ENCODE measurements at regions not wholly inside any gene's neighbourhood (a gene's known extent, or its start where the extent isn't known, plus 50 kb on each side); places are given as distances from the start of the nearest gene placed in this dataset.

DNA sequence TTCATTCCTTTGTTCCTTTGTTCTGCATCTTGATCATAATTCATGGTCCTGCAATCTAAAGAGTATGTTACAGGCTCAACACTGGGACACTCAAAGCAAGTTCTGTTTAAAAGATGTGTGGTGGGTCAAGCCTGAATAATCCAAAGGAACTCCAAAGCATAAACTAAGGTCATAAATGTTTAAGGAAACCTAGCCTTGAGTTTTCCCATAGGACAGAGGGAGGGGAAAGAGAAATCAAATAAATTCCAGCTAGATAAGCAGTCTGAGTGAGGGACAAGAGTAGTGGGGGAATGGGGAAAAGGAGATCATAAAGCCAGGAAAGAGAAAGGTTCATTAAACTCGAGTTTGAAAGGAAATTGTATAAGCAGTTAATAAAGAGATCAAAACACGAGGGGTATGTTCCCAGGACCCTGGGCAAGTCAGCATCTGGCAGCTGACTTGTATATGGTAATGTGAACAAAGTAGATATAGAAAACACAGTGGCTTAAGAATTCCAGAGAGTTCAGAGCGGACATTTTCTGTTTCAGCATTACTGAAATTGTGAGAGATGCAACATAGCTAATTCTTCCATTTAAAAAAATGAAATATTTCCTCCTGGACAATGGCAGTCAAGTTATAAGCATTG lies 125.8 kb upstream of the EDNRA start:
- H4K20me1 ChIP-seq (ENCODE audit: insufficient read depth, poor library complexity, severe bottlenecking) = no peaks in the 10 kb centered on the region
- no peaks in the 10 kb centered on the region for H3K9me2 ChIP-seq (replicated peaks; ENCODE audit: insufficient read depth)
- no peak for DNase-seq (ENCODE audit: low spot score)
- no peak for TF ChIP-seq EZH2phosphoT487 (IDR thresholded peaks at IDR 0.05; ENCODE audit: low read depth, severe bottlenecking, unreplicated experiment)
- TF ChIP-seq, protein P1, sequence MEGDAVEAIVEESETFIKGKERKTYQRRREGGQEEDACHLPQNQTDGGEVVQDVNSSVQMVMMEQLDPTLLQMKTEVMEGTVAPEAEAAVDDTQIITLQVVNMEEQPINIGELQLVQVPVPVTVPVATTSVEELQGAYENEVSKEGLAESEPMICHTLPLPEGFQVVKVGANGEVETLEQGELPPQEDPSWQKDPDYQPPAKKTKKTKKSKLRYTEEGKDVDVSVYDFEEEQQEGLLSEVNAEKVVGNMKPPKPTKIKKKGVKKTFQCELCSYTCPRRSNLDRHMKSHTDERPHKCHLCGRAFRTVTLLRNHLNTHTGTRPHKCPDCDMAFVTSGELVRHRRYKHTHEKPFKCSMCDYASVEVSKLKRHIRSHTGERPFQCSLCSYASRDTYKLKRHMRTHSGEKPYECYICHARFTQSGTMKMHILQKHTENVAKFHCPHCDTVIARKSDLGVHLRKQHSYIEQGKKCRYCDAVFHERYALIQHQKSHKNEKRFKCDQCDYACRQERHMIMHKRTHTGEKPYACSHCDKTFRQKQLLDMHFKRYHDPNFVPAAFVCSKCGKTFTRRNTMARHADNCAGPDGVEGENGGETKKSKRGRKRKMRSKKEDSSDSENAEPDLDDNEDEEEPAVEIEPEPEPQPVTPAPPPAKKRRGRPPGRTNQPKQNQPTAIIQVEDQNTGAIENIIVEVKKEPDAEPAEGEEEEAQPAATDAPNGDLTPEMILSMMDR (IDR thresholded peaks at IDR 0.05; ENCODE audit: poor library complexity) = no peak
- no peak overlapping the region for H2AFZ ChIP-seq
- no peaks in the 10 kb centered on the region for H3K9me3 ChIP-seq (ENCODE audit: low read depth)
- WGBS (ENCODE audit: low lambda C conversion rate, missing lambda C conversion rate) = 50% methylated on average over 3 of the region's 3 CpGs
- H3K36me3 ChIP-seq (replicated peaks; ENCODE audit: insufficient read depth, low read depth) = no peaks in the 10 kb centered on the region
- H3K79me2 ChIP-seq = no peaks in the 10 kb centered on the region
- peaks cover 13% of the 10 kb centered on the region for H3K4me1 ChIP-seq (ENCODE audit: insufficient read depth)
- H3K27me3 ChIP-seq = no peaks in the 10 kb centered on the region
- peak overlapping the region; percentile 22 for H3K27ac ChIP-seq
- no peak overlapping the region for H3K4me2 ChIP-seq
- no peak overlapping the region for H3K4me3 ChIP-seq

DNA sequence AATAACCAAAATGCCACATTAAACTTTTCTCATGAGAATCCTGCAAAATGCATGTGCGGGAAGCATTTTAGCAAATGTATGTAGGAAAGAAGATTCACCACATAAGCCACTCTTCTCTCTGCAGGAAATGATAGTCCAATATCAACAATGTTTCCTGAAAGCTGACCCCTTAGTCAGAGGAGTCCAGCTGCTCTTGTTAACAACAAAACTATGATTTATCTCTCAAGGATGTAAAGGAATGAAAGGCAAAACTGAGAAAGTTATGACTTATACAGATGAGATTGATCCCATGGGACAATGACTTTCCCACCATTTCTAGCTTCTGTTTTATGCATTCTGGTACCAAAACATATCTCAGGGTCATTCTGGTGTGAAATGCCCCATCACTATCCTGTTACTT lies 125.0 kb upstream of the EDNRA start:
- Histone ChIP-seq H3K9me2 (replicated peaks; ENCODE audit: insufficient read depth) (no peaks in the 10 kb centered on the region), H4K20me1 (ENCODE audit: insufficient read depth, poor library complexity, severe bottlenecking) (no peaks in the 10 kb centered on the region), H2AFZ (no peak overlapping the region), H3K27ac (peak overlapping the region; percentile 22), H3K36me3 (replicated peaks; ENCODE audit: insufficient read depth, low read depth) (no peaks in the 10 kb centered on the region), H3K27me3 (no peaks in the 10 kb centered on the region), H3K4me3 (no peak overlapping the region), H3K9me3 (ENCODE audit: low read depth) (no peaks in the 10 kb centered on the region), H3K79me2 (no peaks in the 10 kb centered on the region), H3K4me2 (no peak overlapping the region), H3K4me1 (ENCODE audit: insufficient read depth) (peaks cover 16% of the 10 kb centered on the region)
- TF ChIP-seq EZH2 (IDR thresholded peaks at IDR 0.05; ENCODE audit: borderline replicate concordance) = no peak
- TF ChIP-seq, protein P1 (IDR thresholded peaks at IDR 0.05; ENCODE audit: poor library complexity) = no peak
- no peak for TF ChIP-seq EZH2phosphoT487 (IDR thresholded peaks at IDR 0.05; ENCODE audit: low read depth, severe bottlenecking, unreplicated experiment)
- 90% methylated on average over 1 of the region's 1 CpG for WGBS (ENCODE audit: low lambda C conversion rate, missing lambda C conversion rate)
- no peak for DNase-seq (ENCODE audit: low spot score)

DNA sequence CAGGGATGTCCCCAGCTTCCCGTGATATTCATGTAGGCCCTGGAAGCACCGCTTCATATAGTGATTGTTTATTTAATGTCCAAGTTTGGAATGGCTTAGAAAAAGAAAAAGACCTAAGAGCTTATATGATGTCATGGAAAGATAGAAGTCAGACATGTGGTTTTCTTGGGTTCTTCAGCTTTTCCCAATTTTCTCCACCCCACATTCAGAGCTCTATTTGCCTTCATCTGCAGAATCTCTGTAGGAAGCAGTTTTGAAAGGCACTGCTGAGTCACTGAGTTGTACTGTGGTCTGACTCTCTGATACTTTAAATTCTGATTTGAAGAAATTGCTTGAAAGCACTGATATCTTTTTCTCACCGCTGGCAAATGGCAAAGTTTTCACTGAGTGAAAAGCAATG lies 120.6 kb upstream of the EDNRA start:
- Histone ChIP-seq H2AFZ (no peak overlapping the region), H3K27me3 (no peaks in the 10 kb centered on the region), H3K4me2 (no peak overlapping the region), H3K9me2 (replicated peaks; ENCODE audit: insufficient read depth) (no peaks in the 10 kb centered on the region), H3K27ac (peak overlapping the region; percentile 98), H4K20me1 (ENCODE audit: insufficient read depth, poor library complexity, severe bottlenecking) (no peaks in the 10 kb centered on the region), H3K36me3 (replicated peaks; ENCODE audit: insufficient read depth, low read depth) (no peaks in the 10 kb centered on the region), H3K4me1 (ENCODE audit: insufficient read depth) (peaks cover 39% of the 10 kb centered on the region), H3K9me3 (ENCODE audit: low read depth) (no peaks in the 10 kb centered on the region), H3K79me2 (no peaks in the 10 kb centered on the region), H3K4me3 (no peak overlapping the region)
- peak; percentile 48 for DNase-seq (ENCODE audit: low spot score)
- WGBS (ENCODE audit: low lambda C conversion rate, missing lambda C conversion rate) = 51% methylated on average over 3 of the region's 3 CpGs
- no peak for TF ChIP-seq EZH2 (IDR thresholded peaks at IDR 0.05; ENCODE audit: borderline replicate concordance)
- TF ChIP-seq, protein P1 (IDR thresholded peaks at IDR 0.05; ENCODE audit: poor library complexity) = no peak
- no peak for TF ChIP-seq EZH2phosphoT487 (IDR thresholded peaks at IDR 0.05; ENCODE audit: low read depth, severe bottlenecking, unreplicated experiment)
